HG02885 (cell line): ENCODE measurements at regions not wholly inside any gene's neighbourhood (a gene's known extent, or its start where the extent isn't known, plus 50 kb on each side); places are given as distances from the start of the nearest gene placed in this dataset.

Experiments
- ATAC-seq: cut with Tn5 transposase; IDR thresholded peaks from one replicate; pipeline ENCODE4 v1.9.1; 2021; ENCODE audit warnings: mild to moderate bottlenecking; ENCODE audit not compliant: unreplicated experiment, poor library complexity

DNA sequence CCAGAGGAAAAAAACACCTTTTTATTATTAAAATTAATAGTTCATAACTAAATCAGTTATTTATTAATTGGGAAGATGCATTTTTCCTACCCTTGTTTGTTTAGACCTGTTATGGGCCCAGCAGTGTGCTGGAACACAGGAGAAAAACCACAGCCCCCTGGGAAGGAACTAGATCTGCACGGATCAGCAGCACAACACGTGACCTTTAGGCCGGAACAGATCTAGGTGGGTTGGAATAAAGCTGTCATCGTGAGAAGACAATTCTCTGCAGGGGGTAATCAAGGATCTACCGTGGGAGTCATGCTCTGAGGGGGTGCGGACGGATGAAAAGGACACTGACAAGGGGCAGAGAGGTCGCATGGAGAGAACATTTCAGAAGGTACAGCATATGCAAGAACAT, 95.8 kb upstream of the SPATA31C2 start:
- no peak for ATAC-seq

GRCh38 chr9:88233091-88233490, 94.8 kb upstream of the SPATA31C2 start:
- no peak for ATAC-seq

GRCh38 chr9:88230612-88231011, 92.3 kb upstream of the SPATA31C2 start:
- no peak for ATAC-seq

DNA sequence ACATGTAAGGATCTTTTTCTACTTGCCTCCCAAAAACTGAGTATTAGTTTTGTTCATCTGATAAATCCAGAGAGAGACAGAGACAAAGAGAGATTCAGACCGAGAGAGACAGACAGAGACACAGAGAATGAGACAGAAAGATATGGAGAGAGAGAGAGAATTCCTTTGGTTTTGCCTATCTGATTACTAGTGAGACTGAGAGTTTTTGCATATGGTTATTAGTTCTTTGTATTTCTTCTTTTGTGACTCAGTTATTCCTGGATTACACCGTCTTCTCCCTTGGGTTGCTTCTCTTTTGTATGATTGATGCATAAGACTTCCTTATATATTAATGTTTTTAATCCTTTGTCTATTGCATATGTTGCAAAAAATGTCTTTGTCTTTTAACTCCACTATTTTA, 91.2 kb upstream of the SPATA31C2 start:
- no peak for ATAC-seq

DNA sequence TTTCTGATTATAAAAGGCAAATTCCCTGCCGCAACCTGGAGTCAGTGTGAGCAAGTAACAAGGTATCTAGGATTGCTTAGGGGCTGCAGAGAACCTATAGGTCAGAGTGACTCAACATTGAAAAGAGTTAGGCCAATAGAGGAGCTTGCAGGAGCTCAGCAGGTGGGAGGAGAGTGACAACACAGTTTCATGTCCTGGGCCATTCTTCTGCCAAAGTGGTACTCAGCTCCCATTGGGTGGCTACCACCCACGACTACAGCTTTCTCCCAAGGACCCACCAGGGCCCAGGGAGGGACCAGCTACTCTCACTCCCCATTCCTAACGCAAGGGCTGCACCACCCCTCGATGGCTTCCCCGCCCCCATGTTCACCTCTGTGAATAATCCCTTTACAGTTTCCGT, 86.7 kb upstream of the SPATA31C2 start:
- no peak for ATAC-seq

DNA sequence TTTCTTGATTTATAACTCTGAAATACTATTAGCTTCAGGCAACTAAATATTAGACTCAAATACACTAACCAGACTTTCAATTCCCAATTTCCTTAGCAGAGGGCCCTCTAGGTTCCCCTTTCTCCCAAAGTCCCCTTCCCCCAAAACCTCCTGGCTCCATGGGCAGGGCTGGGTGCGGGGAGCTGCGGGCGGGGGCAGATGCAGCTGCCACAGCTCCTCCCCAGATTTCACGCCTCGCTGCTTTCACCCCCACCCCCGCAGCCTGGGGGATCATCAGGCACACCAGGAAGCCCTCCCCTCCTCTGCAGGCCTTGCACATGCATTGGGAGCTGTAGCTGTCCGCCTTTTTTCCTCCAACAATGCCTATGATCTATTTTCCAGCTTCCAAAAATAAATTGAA, 82.8 kb upstream of the SPATA31C2 start:
- no peak for ATAC-seq

DNA sequence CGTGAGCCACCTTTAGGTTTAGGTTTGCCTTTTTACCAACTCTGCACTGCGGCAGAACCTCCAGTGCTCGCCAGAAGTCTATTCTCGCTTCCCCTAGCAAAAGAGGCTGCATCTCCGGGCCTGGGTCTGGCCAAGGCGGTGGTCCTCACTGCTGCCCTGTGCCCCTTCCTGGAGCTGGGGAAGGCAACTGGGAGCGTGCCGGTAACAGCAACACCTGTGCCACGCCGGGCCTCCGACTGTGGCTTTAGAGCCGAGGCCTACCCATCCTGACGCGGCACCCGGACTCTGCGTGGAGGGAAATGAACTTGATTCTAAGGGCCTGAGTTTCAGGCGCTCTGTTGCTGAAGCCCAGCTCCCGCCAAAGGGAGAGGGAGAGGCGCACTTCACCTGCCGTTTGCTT, 82.4 kb upstream of the SPATA31C2 start:
- ATAC-seq: no peak

DNA sequence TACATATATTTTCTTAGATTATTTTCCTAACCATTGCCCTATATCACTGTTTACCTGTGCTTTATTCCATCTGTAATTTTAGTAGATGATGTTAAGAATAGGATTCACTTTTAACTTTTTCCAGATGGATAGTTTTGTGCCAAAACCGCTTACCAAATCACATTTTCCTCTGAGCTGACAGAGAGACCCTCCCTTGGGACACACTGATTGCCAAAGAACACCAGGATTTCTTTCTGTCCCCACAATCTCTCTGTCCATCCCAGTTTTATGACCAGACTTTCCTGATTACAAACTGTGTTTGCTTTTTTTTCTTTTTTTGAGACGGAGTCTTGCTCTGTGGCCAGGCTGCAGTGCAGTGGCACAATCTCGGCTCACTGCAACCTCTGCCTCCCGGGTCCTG, 81.3 kb upstream of the SPATA31C2 start:
- ATAC-seq: no peak

GRCh38 chr9:88218726-88219125, 80.5 kb upstream of the SPATA31C2 start:
- no peak for ATAC-seq

DNA sequence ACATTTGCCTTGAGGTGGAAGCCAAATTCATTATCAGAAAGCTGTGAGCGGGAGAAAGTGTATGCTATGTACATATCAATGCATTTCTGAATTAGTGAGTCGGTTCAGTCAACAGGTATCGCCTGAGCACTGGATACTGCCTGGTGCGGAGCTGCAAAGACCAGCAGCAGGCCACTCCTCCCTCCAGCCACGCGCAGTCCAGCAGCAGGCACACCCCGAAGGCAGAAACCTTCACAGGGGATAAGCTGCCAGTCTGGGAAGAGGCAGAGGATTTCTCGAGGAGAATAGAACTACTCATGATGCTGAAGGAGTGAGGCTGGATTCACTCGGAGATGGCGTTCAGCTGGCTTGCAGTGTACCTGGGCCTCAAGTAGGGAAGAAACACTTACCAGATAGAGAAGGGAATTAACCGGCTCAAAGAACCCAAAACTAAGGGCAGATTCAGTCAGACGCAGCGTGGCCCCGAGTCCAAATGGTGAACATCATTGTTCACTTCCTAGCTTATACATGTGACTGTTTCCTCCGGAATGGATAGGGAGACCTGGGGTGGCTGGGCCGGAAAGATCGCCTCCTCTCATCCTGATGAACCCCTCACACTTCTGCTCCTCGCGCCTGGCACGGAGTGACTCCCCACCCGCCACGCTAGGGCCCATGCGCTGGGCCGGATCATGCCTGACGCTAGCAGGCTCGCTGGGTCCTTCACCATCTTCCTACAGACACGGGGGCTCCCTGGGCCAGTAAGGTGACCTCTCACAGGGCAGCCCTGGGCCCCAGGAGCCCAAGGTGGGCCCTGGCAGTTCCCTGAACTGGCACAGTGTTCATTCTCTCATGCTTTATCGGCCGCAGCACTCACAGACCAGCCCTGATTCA, 78.1 kb upstream of the SPATA31C2 start:
- ATAC-seq: no peak

DNA sequence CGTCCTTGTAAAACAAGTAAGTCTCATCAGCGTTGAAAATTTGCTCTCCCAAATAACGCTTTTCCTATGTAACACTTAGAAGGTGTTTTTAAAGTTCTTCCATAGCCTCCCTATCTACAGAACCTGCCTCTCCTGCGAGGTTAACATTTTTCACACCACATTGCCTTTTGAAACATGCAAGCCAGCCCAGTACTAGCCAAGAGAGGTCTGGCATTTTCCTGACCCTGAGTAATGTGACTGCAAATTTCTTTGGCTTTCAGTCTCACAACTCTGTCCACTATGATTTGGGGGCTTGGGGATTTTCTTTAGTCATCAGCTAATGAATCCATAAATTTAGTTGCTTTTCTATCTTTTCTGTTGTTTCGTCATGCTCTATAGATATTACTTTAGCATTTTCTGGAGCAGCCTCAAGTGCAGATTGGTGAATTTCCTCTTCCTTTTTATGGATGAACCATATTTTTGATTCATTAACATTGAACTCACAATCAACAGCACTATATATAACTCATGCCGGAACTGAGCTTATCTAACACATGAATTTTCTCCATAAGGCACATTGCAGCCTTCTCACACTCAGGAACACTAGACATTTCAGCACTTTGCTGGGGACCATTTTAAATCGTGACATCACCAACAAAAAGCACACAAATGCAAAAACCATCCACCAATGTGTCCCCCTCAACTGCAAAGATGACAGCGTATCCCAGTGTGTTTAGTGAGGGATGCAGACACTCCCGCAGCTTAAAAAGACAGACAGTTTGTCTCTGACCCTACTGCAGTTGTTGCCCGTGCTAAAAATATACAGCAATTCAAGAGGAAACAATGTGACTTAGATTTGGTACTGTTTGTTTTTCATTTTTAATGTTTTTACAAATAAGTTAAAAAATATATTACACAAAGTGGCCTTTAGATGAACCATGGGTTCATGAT, 77.2 kb upstream of the SPATA31C2 start:
- no peak for ATAC-seq

DNA sequence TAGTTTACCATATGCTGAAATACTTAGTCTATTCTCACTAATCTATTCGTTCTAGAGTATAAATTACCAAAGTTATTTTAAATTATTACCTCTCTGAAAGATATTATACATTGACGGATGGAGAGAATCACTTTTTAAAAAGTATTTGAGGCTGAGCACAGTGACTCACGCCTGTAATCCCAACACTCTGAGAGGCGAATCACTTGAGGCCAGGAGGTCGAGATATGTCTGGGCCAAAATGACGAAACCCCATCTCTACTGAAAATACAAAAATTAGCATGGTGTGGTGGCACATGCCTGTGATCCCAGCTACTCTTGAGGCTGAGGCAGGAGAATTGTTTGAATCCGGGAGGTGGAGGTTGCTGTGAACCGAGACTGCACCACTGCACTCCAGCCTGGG, 64.0 kb upstream of the SPATA31C2 start:
- ATAC-seq: no peak

- no peak for ATAC-seq
Observed at GRCh38 chr9:88198341-88198807, 60.1 kb upstream of the SPATA31C2 start.

- no peak for ATAC-seq
Observed at GRCh38 chr9:88197781-88198340, 59.6 kb upstream of the SPATA31C2 start.

DNA sequence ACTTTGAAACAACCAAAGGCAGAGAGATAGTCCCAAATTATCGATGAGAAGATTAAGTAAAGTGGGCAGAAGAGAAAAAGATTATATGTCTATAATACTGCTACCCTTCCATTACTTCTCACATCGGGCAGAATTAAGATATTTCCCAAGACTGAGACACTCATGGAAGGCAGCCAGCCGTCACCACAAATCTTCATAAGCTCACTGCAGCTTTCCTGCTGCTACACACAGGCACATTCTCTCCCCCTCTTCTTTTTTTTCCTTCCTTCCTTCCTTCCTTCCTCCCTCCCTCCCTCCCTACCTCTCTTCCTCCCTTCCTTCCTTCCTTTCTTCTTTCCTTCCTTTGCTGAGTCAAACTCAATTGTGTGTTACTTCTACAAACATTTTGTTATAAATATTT, 58.7 kb upstream of the SPATA31C2 start:
- no peak for ATAC-seq

DNA sequence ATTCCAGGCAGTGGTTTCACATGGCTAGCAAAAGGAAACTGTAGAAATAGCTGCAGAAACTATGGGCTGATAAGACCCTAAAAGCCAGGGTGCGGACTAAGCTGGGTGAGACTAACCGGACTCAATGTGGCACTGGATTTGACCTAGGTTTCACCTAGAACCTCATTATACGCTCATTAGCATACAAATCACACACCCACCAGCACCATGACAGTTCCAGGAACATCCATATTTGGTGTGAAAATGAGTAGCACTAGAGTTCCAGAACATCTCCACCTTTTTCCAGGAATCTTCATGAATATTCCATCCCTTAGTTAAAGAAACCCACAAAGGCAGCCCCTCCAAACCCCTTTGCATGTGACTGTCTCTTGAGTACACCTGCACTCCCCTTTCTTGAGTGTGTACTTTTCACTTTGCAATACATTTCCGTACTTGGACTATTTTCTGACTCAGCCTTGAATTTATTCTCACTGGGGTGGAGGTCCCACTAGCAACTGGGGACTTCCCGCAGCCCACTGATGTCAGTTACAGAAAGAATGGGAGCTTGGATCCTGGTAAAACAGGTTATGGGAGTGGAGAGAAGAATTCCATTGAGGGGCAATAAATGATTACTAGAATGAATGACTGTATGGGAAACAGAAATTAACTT, 58.0 kb upstream of the SPATA31C2 start:
- ATAC-seq: no peak

- ATAC-seq: no peak
Observed at GRCh38 chr9:88193766-88194165, 55.5 kb upstream of the SPATA31C2 start.

GRCh38 chr9:88191456-88191855, 53.2 kb upstream of the SPATA31C2 start:
- ATAC-seq: no peak

- ATAC-seq: no peak
Observed at GRCh38 chr9:88189371-88189770, 51.1 kb upstream of the SPATA31C2 start.
